SJSA1 (cell line): ENCODE measurements at regions not wholly inside any gene's neighbourhood (a gene's known extent, or its start where the extent isn't known, plus 50 kb on each side); places are given as distances from the start of the nearest gene placed in this dataset.

Source experiments
- DNase-seq, 2 experiments: peaks; one replicate each; pipeline ENCODE4 v3.0.0-alpha.2; 2015 to 2020; ENCODE audit warnings: low spot score in 2 of 2, low read depth in 1 of 2
- H3K27ac ChIP-seq: fragments of 250-450 bp; sonication (Bioruptor Pico); 2 replicates; pipeline ENCODE4 v1.5.1; 2020; ENCODE audit warnings: mild to moderate bottlenecking, moderate library complexity
- H3K27me3 ChIP-seq: fragments of 250-450 bp; sonication (Bioruptor Pico); replicated peaks from 2 replicates; pipeline ENCODE4 v1.5.1; 2020; ENCODE audit warnings: mild to moderate bottlenecking, moderate library complexity
- H3K36me3 ChIP-seq: fragments of 250-450 bp; sonication (Bioruptor Pico); 2 replicates; pipeline ENCODE4 v1.5.1; 2020; ENCODE audit warnings: mild to moderate bottlenecking
- H3K4me1 ChIP-seq: fragments of 250-450 bp; sonication (Bioruptor Pico); replicated peaks from 2 replicates; pipeline ENCODE4 v1.6.1; 2021; ENCODE audit warnings: mild to moderate bottlenecking
- H3K4me3 ChIP-seq: fragments of 250-450 bp; sonication (Bioruptor Pico); 2 replicates; pipeline ENCODE4 v1.5.1; 2020; ENCODE audit warnings: mild to moderate bottlenecking
- H3K9me3 ChIP-seq: fragments of 250-450 bp; sonication (Bioruptor Pico); replicated peaks from 2 replicates; pipeline ENCODE4 v1.5.1; 2020; ENCODE audit warnings: mild to moderate bottlenecking

DNA sequence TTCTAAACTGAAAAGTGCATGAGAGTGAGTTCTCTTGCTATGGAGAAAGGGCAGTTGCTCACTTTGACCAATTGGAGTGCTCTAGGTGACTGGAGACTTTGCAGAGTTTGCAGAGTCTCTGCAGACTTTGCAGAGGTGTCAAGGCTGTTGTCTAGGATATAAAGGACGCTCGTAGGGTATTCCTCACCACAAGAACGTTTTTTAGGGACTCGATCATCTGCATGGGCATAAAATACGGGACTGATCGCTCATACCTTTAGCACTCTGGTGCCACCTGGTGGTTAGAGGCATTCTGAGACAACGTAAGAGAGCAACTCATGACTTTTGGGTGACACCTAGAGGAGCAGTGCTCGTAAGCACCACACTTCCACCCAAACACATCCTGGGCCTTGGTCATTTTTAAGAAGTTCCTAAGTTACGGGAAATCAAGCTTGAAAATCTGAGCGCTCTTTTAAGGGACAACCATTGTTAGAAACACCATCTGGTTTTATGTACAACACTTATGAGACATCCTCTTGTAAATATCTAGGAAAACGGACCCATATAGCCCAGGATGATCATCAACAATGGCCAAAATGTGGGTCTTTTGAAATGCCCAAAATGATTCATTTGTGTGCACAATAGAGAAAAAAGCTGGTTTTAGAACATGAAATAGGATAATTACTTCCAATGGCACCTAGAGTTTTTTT lies 51.6 kb upstream of the XCR1 start:
- Histone ChIP-seq H3K4me3 (no peak overlapping the region), H3K36me3 (no peaks in the 10 kb centered on the region)

More for the DNA sequence above, 51.6 kb upstream of the XCR1 start:
- Histone ChIP-seq H3K27ac (no peak overlapping the region), H3K9me3 (no peaks in the 10 kb centered on the region), H3K27me3 (no peaks in the 10 kb centered on the region), H3K4me1 (no peaks in the 10 kb centered on the region)
- peak; percentile 83 to 89 for DNase-seq
